ENCODE measurements at regions not wholly inside any gene's neighbourhood (a gene's known extent, or its start where the extent isn't known, plus 50 kb on each side); places are given as distances from the start of the nearest gene placed in this dataset.

- H3K27ac ChIP-seq = no peak overlapping the region
- no peak for TF ChIP-seq CTCF (IDR thresholded peaks at IDR 0.05; ENCODE audit: low read depth, low read length, missing control alignments)
- no peak for DNase-seq
- H3K36me3 ChIP-seq (replicated peaks) = no peaks in the 10 kb centered on the region
- no peak overlapping the region for H3K4me3 ChIP-seq (ENCODE audit: low read depth, low read length)
- in situ Hi-C loops (cut with HindIII; ENCODE audit: low pct_ligation_motif_present, low sequenced_read_pairs) = no loop called here
- H3K27me3 ChIP-seq (replicated peaks) = no peaks in the 10 kb centered on the region
Observed at GRCh38 chr11:29916040-29916439, 100.8 kb downstream of the KCNA4 start.

GRCh38 chr11:29914203-29914930, 102.5 kb downstream of the KCNA4 start:
- in situ Hi-C loops (cut with HindIII; ENCODE audit: low pct_ligation_motif_present, low sequenced_read_pairs) = no loop called here
- no peak for DNase-seq
- no peaks in the 10 kb centered on the region for H3K27me3 ChIP-seq (replicated peaks)
- no peak overlapping the region for H3K4me3 ChIP-seq (ENCODE audit: low read depth, low read length)
- no peak overlapping the region for H3K27ac ChIP-seq
- no peaks in the 10 kb centered on the region for H3K36me3 ChIP-seq (replicated peaks)
- no peak for TF ChIP-seq CTCF (IDR thresholded peaks at IDR 0.05; ENCODE audit: low read depth, low read length, missing control alignments)

GRCh38 chr11:29913352-29913751, 103.5 kb downstream of the KCNA4 start:
- no peaks in the 10 kb centered on the region for H3K27me3 ChIP-seq (replicated peaks)
- H3K36me3 ChIP-seq (replicated peaks) = no peaks in the 10 kb centered on the region
- in situ Hi-C loops (cut with HindIII; ENCODE audit: low pct_ligation_motif_present, low sequenced_read_pairs) = no loop called here
- TF ChIP-seq CTCF (IDR thresholded peaks at IDR 0.05; ENCODE audit: low read depth, low read length, missing control alignments) = no peak
- H3K27ac ChIP-seq = no peak overlapping the region
- no peak for DNase-seq
- no peak overlapping the region for H3K4me3 ChIP-seq (ENCODE audit: low read depth, low read length)

GRCh38 chr11:29900382-29900781, 116.4 kb downstream of the KCNA4 start:
- H3K27me3 ChIP-seq (replicated peaks) = no peaks in the 10 kb centered on the region
- no peak for DNase-seq
- no peak for TF ChIP-seq CTCF (IDR thresholded peaks at IDR 0.05; ENCODE audit: low read depth, low read length, missing control alignments)
- H3K4me3 ChIP-seq (ENCODE audit: low read depth, low read length) = no peak overlapping the region
- in situ Hi-C loops (cut with HindIII; ENCODE audit: low pct_ligation_motif_present, low sequenced_read_pairs) = no loop called here
- no peak overlapping the region for H3K27ac ChIP-seq
- no peaks in the 10 kb centered on the region for H3K36me3 ChIP-seq (replicated peaks)

- Histone ChIP-seq H3K27ac (no peak overlapping the region), H3K36me3 (replicated peaks) (no peaks in the 10 kb centered on the region), H3K27me3 (replicated peaks) (no peaks in the 10 kb centered on the region), H3K4me3 (ENCODE audit: low read depth, low read length) (no peak overlapping the region)
- no peak for DNase-seq
- in situ Hi-C loops (cut with HindIII; ENCODE audit: low pct_ligation_motif_present, low sequenced_read_pairs) = no loop called here
- no peak for TF ChIP-seq CTCF (IDR thresholded peaks at IDR 0.05; ENCODE audit: low read depth, low read length, missing control alignments)
Observed at GRCh38 chr11:29879560-29879959, 137.3 kb downstream of the KCNA4 start.

- in situ Hi-C loops (cut with HindIII; ENCODE audit: low pct_ligation_motif_present, low sequenced_read_pairs) = no loop called here
Observed at GRCh38 chr11:29876192-29876591, 140.6 kb downstream of the KCNA4 start.

More at GRCh38 chr11:29876192-29876591, 140.6 kb downstream of the KCNA4 start:
- DNase-seq = no peak
- Histone ChIP-seq H3K36me3 (replicated peaks) (no peaks in the 10 kb centered on the region), H3K4me3 (ENCODE audit: low read depth, low read length) (no peak overlapping the region), H3K27ac (no peak overlapping the region), H3K27me3 (replicated peaks) (no peaks in the 10 kb centered on the region)
- no peak for TF ChIP-seq CTCF (IDR thresholded peaks at IDR 0.05; ENCODE audit: low read depth, low read length, missing control alignments)

All from brain microvascular endothelial cell (primary cell).